GM13976 (cell line): ENCODE measurements at regions not wholly inside any gene's neighbourhood (a gene's known extent, or its start where the extent isn't known, plus 50 kb on each side); places are given as distances from the start of the nearest gene placed in this dataset.

Experiments used
- DNase-seq: peaks from one replicate; pipeline ENCODE4 v3.0.0; 2012; ENCODE audit warnings: low spot score
- CTCF ChIP-seq: IDR thresholded peaks from 2 replicates; pipeline ENCODE4 v1.5.1; 2012; ENCODE audit warnings: borderline replicate concordance, mild to moderate bottlenecking; ENCODE audit not compliant: insufficient read depth; ENCODE audit errors: extremely low read depth, missing control alignments, control extremely low read depth
- in situ Hi-C: fragments of 300-500 bp; cut with MboI; formaldehyde crosslinking; loops from one replicate; pipeline ENCODE4 v1.12.0; 2022; ENCODE audit warnings: low sequenced_read_pairs, mixed read lengths, inconsistent platforms; ENCODE audit not compliant: unreplicated experiment

GRCh38 chr6:115832786-115833185, 227.9 kb downstream of the FRK start:
- TF ChIP-seq CTCF: no peak
- in situ Hi-C loops: no loop called here
- DNase-seq: no peak

- DNase-seq: no peak
- in situ Hi-C loops: no loop called here
- no peak for TF ChIP-seq CTCF
Measured at GRCh38 chr6:115832186-115832585, 228.5 kb downstream of the FRK start.

- no peak for TF ChIP-seq CTCF
- no peak for DNase-seq
- in situ Hi-C loops: no loop called here
Measured at GRCh38 chr6:115830895-115831294, 229.8 kb downstream of the FRK start.

- no peak for DNase-seq
- in situ Hi-C loops: no loop called here
- TF ChIP-seq CTCF: no peak
Measured at GRCh38 chr6:115821798-115822197, 238.9 kb downstream of the FRK start.

GRCh38 chr6:115819506-115819905, 241.2 kb downstream of the FRK start:
- in situ Hi-C loops: no loop called here
- DNase-seq: no peak

GRCh38 chr6:115817161-115817560, 243.5 kb downstream of the FRK start:
- no peak for DNase-seq
- no peak for TF ChIP-seq CTCF
- in situ Hi-C loops: no loop called here

More at GRCh38 chr6:115819506-115819905, 241.2 kb downstream of the FRK start:
- no peak for TF ChIP-seq CTCF

- in situ Hi-C loops: no loop called here
- DNase-seq: no peak
- no peak for TF ChIP-seq CTCF
Measured at GRCh38 chr6:115814907-115815306, 245.8 kb downstream of the FRK start.
